ENCODE measurements at regions not wholly inside any gene's neighbourhood (a gene's known extent, or its start where the extent isn't known, plus 50 kb on each side); places are given as distances from the start of the nearest gene placed in this dataset.

DNA sequence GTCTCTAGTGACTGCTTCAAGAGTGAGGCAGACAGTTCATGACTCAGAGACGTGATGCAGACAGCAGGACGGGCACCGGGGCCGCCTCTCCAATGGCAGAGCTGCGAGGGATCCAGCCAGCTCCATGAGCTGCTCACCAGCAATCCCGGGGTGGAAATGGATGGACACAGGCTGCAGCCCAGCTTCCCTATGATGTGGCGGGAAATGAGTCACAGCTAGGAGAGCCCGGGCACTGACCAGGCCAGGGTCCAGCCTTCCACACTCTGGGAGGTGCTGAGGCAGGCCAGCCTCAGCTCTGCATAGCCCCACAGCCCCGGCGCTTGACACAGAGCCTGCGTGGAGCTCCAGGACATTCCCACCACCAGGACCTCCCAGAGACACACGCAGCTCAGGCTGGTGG, 244.8 kb upstream of the IRX2 start:
- TF ChIP-seq POLR2A (IDR thresholded peaks at IDR 0.05) = no peak
- TF ChIP-seq, protein P1, sequence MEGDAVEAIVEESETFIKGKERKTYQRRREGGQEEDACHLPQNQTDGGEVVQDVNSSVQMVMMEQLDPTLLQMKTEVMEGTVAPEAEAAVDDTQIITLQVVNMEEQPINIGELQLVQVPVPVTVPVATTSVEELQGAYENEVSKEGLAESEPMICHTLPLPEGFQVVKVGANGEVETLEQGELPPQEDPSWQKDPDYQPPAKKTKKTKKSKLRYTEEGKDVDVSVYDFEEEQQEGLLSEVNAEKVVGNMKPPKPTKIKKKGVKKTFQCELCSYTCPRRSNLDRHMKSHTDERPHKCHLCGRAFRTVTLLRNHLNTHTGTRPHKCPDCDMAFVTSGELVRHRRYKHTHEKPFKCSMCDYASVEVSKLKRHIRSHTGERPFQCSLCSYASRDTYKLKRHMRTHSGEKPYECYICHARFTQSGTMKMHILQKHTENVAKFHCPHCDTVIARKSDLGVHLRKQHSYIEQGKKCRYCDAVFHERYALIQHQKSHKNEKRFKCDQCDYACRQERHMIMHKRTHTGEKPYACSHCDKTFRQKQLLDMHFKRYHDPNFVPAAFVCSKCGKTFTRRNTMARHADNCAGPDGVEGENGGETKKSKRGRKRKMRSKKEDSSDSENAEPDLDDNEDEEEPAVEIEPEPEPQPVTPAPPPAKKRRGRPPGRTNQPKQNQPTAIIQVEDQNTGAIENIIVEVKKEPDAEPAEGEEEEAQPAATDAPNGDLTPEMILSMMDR (IDR thresholded peaks at IDR 0.05) = no peak

Measured in thyroid gland (tissue), 4 donors.